Esophagus muscularis mucosa (tissue), 4 donors: ENCODE measurements at regions not wholly inside any gene's neighbourhood (a gene's known extent, or its start where the extent isn't known, plus 50 kb on each side); places are given as distances from the start of the nearest gene placed in this dataset.

Experiments used
- DNase-seq: peaks from one replicate; pipeline ENCODE4 v3.0.0-alpha.2; 2017; ENCODE audit errors: extremely low spot score
- H3K27ac ChIP-seq, 4 donors: fragments of 200-600 bp; sonication (generic); replicated peaks in 1 of 4; 1 replicate in 3 of 4; 2 replicates in 1 of 4; pipeline ENCODE4 v1.5.1; 2016 to 2019; ENCODE audit warnings: mild to moderate bottlenecking in 1 of 4
- H3K27me3 ChIP-seq, 4 donors: fragments of 200-600 bp; sonication (generic); one replicate each; pipeline versions ENCODE4 v1.5.1 to v1.6.0; 2016 to 2019
- H3K36me3 ChIP-seq, 4 donors: fragments of 200-600 bp; sonication (generic); one replicate each; pipeline ENCODE4 v1.5.1; 2016 to 2019
- H3K4me1 ChIP-seq, 4 donors: fragments of 200-600 bp; sonication (generic); one replicate each; pipeline ENCODE4 v1.5.1; 2016 to 2019
- H3K4me3 ChIP-seq, 4 donors: fragments of 200-600 bp; sonication (generic); 1 replicate in 2 of 4; 2 replicates in 2 of 4; pipeline ENCODE4 v1.5.1; 2016 to 2019; ENCODE audit warnings: mild to moderate bottlenecking in 4 of 4, moderate library complexity in 1 of 4
- H3K9me3 ChIP-seq, 4 donors: fragments of 200-600 bp; sonication (generic); 1 replicate in 3 of 4; 2 replicates in 1 of 4; pipeline ENCODE4 v1.5.1; 2016 to 2019
- EP300 ChIP-seq: sonication (generic); formaldehyde crosslinking; IDR thresholded peaks from one replicate; pipeline ENCODE4 v1.6.1; 2017; ENCODE audit warnings: antibody characterized with exemption
- POLR2A ChIP-seq: fragments of 450-650 bp; IDR thresholded peaks from one replicate; pipeline ENCODE4 v1.6.1; 2017; ENCODE audit warnings: antibody characterized with exemption, moderate library complexity, mild to moderate bottlenecking, low read depth
- POLR2AphosphoS5 ChIP-seq, 2 donors: sonication (generic); formaldehyde crosslinking; IDR thresholded peaks; one replicate each; pipeline ENCODE4 v1.6.1; 2017; ENCODE audit warnings: antibody characterized with exemption in 2 of 2
- WGBS: methylation state at CpG from one replicate; pipeline ENCODE4 v1.1.5; 2018; 5-methylcytosine and 5-hydroxymethylcytosine counted together
- intact Hi-C: fragments of 100-400 bp; cut with DNase I; formaldehyde crosslinking; loops from one replicate; pipeline ENCODE4 v1.15.1; 2023
- TF ChIP-seq, protein P1 (sequence below), 3 experiments: fragments of 200-600 bp in 2 of 3; fragments of 450-650 bp in 1 of 3; sonication (generic) in 2 of 3; IDR thresholded peaks; one replicate each; pipeline ENCODE4 v1.5.1; 2017 to 2019; ENCODE audit warnings: antibody characterized with exemption in 3 of 3, mild to moderate bottlenecking in 2 of 3, moderate library complexity in 1 of 3

DNA sequence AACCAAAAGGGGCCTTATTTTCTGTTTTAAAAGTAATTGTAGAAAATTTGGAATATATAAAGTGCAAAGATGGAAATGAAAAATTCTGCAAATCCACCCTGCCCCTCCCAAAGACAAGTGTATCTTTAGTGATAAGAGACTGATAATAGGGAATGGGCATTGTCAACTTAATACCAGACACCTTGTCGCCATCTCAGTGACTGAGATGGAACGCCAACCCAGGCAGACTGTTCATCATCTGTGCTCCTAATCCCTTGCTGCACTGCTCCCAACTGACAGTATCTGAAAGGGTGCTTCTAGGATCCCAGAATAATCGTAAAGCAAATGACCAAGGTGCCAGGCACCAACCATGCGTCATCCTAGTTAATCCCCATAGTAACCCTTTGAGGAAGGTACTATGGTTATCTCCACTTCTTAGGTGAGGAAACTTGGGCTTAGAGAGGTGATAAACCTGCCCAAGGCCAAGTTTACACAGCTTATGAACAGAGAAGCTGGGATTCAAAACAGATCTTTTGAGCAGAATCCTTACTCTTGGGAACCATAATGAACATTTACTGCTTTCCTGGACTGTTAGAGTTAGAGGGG lies 583.7 kb downstream of the GATA3 start:
- no peak overlapping the region for H3K4me3 ChIP-seq
- TF ChIP-seq EP300 (no peak), POLR2A (no peak), POLR2AphosphoS5 (IDR thresholded peaks at IDR 0.05) (no peak)
- TF ChIP-seq, protein P1, sequence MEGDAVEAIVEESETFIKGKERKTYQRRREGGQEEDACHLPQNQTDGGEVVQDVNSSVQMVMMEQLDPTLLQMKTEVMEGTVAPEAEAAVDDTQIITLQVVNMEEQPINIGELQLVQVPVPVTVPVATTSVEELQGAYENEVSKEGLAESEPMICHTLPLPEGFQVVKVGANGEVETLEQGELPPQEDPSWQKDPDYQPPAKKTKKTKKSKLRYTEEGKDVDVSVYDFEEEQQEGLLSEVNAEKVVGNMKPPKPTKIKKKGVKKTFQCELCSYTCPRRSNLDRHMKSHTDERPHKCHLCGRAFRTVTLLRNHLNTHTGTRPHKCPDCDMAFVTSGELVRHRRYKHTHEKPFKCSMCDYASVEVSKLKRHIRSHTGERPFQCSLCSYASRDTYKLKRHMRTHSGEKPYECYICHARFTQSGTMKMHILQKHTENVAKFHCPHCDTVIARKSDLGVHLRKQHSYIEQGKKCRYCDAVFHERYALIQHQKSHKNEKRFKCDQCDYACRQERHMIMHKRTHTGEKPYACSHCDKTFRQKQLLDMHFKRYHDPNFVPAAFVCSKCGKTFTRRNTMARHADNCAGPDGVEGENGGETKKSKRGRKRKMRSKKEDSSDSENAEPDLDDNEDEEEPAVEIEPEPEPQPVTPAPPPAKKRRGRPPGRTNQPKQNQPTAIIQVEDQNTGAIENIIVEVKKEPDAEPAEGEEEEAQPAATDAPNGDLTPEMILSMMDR (IDR thresholded peaks at IDR 0.05), result no peak
- H3K36me3 ChIP-seq, result no peaks in the 10 kb centered on the region
- peak overlapping the region in 1 of 4 donors; percentile 57 for H3K27ac ChIP-seq
- WGBS, result 79% methylated on average over 4 of the region's 4 CpGs
- DNase-seq, result no peak
- no peaks in the 10 kb centered on the region for H3K9me3 ChIP-seq
- H3K4me1 ChIP-seq, result peaks cover 0 to 10% (median 7%) of the 10 kb centered on the region in 4 donors
- intact Hi-C loops, result no loop called here
- H3K27me3 ChIP-seq, result no peaks in the 10 kb centered on the region

DNA sequence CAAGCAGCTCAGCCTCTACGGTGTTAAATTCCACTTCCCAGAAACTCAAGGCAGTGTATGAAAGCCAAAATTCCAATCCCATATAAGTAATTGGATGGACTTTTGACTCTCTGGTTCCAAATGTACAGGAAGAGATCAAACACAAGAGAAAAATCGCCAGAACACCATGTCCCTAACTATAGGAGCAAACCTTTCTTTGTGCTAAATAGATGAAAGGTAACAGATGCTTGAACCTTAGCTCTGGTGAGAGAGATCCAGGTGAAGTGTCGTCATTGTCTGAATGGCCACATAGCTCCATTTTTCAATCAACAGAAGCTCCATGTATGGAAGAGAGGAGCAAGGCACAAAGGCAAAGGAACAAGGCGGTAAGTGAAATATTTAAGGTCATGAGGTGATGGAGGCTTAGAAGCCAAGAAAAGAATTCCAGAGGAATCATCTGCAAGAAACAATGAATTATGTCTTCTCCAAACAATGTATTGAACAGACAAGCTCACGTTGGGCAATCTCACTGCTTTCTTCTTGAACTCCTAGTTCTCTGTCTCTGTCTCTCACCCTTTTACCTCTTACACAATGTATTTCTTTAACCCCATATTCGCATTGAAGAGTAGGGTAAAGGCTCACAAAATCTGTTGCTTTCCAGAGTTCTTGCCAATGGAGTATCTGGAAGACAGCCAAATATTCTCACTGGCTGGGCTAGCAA lies 585.1 kb downstream of the GATA3 start:
- Histone ChIP-seq H3K27me3 (no peaks in the 10 kb centered on the region), H3K4me1 (peaks cover 0 to 10% (median 7%) of the 10 kb centered on the region in 4 donors), H3K27ac (peak overlapping the region in 3 of 4 donors; percentile 19 to 57 (median 56)), H3K9me3 (no peaks in the 10 kb centered on the region), H3K36me3 (no peaks in the 10 kb centered on the region), H3K4me3 (no peak overlapping the region)
- intact Hi-C loops, result no loop called here
- TF ChIP-seq EP300 (no peak), POLR2A (no peak), POLR2AphosphoS5 (IDR thresholded peaks at IDR 0.05) (no peak)
- TF ChIP-seq, protein P1 (IDR thresholded peaks at IDR 0.05), result no peak
- 43% methylated on average over 6 of the region's 6 CpGs for WGBS
- no peak for DNase-seq

DNA sequence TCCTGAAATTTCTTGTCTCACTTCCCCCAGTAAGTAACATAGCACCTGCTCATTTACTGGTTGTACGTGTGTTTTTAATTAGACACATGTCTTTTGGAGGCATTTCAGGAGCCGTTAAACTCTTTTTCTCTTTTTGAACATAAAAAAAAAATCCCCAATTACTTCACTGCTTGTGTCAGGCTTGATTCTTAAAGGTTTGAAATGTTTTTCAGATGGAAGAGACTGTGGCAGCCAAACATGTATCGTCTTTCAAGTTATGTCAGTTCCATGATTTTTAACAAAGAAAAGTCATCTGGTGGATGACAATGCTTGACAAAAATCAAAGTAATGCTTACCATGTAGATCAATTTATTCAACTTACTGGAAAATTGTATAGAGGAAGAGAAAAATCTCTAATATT lies 585.8 kb downstream of the GATA3 start:
- no peak for DNase-seq
- intact Hi-C loops, result no loop called here
- H3K4me3 ChIP-seq, result no peak overlapping the region
- no peaks in the 10 kb centered on the region for H3K9me3 ChIP-seq
- H3K4me1 ChIP-seq, result peaks cover 0 to 10% (median 7%) of the 10 kb centered on the region in 4 donors
- H3K36me3 ChIP-seq, result no peaks in the 10 kb centered on the region
- TF ChIP-seq POLR2A (no peak), EP300 (no peak), POLR2AphosphoS5 (IDR thresholded peaks at IDR 0.05) (no peak)
- TF ChIP-seq, protein P1 (IDR thresholded peaks at IDR 0.05), result no peak
- H3K27ac ChIP-seq, result peak overlapping the region in 2 of 4 donors; percentile 29 to 57
- no peaks in the 10 kb centered on the region for H3K27me3 ChIP-seq
- WGBS, result 65% methylated on average over 3 of the region's 3 CpGs

DNA sequence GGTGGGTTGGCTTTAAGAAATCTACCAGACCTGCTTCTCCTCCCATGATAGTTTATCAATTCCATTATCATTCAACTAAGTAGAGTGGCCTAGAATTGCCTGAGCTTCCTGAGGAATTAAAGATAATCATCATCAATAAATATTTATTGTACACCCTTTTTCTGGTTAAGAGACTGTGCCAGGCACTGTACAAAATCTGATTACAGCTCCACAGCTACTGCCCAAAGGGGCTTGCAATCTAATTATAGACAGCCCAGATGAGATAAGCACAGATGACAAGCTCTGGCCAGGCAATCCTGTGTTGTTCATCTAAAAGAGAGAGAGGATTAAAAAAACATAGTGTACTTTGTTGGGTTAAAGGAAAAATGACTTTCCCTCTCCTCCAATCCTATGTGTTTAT lies 586.4 kb downstream of the GATA3 start:
- TF ChIP-seq, protein P1 (IDR thresholded peaks at IDR 0.05), result no peak
- no peak for TF ChIP-seq EP300
- no peak for TF ChIP-seq POLR2AphosphoS5 (IDR thresholded peaks at IDR 0.05)
- TF ChIP-seq POLR2A, result no peak
- Histone ChIP-seq H3K9me3 (no peaks in the 10 kb centered on the region), H3K36me3 (no peaks in the 10 kb centered on the region), H3K27ac (no peak overlapping the region), H3K4me1 (peaks cover 0 to 10% (median 7%) of the 10 kb centered on the region in 4 donors), H3K4me3 (no peak overlapping the region), H3K27me3 (no peaks in the 10 kb centered on the region)
- DNase-seq, result no peak
- intact Hi-C loops, result no loop called here

DNA sequence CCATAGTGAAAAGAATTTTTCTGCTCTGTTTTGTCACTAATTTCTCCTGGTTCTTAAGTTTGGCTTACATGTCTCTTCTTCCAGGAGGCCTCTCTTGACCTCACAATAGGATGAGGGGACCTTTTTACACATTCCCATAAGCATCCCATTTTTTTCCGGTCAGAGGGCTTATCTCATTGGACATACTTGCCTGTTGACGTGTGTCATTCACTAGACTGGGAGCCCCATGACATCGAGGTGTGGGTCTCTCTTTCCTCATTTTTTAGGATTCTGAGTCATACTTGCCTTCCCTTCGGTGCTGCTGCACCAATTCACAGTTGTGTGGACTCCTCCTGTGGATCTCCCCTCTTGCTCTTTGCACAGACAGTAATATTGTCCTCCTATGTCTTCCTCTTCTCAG lies 601.8 kb downstream of the GATA3 start:
- no peak for TF ChIP-seq POLR2A
- TF ChIP-seq POLR2AphosphoS5 (IDR thresholded peaks at IDR 0.05), result no peak
- no peak for TF ChIP-seq EP300
- TF ChIP-seq, protein P1 (IDR thresholded peaks at IDR 0.05), result no peak
- Histone ChIP-seq H3K4me1 (no peaks in the 10 kb centered on the region), H3K36me3 (no peaks in the 10 kb centered on the region), H3K27ac (no peak overlapping the region), H3K4me3 (no peak overlapping the region), H3K9me3 (no peaks in the 10 kb centered on the region), H3K27me3 (no peaks in the 10 kb centered on the region)
- intact Hi-C loops, result no loop called here
- WGBS, result 98% methylated on average over 4 of the region's 4 CpGs
- no peak for DNase-seq
